Common myeloid progenitor, CD34-positive (primary cell): ENCODE measurements at regions not wholly inside any gene's neighbourhood (a gene's known extent, or its start where the extent isn't known, plus 50 kb on each side); places are given as distances from the start of the nearest gene placed in this dataset.

Source experiments
- CTCF ChIA-PET: fragments of 350-600 bp; sonication (Branson Sonifier 250); formaldehyde crosslinking; loops from one replicate; lab custom pipeline; 2021; ENCODE audit warnings: antibody characterized with exemption; lab: Charles Lee
- POLR2A ChIA-PET: fragments of 350-600 bp; sonication (Branson Sonifier 250); formaldehyde crosslinking; loops from one replicate; lab custom pipeline; 2021; ENCODE audit warnings: antibody characterized with exemption; lab: Charles Lee
- DNase-seq, 3 donors: peaks; one replicate each; pipeline versions ENCODE4 v3.0.0 to v3.0.0-alpha.2; 2013
- H3K27ac ChIP-seq, 2 experiments: 1 replicate in 1 of 2; 2 replicates in 1 of 2; pipeline ENCODE4 v1.7.0; 2013; ENCODE audit warnings: inconsistent platforms in 2 of 2, low read length in 2 of 2, mild to moderate bottlenecking in 2 of 2, low read depth in 1 of 2, moderate library complexity in 1 of 2; ENCODE audit not compliant: severe bottlenecking in 2 of 2, insufficient read depth in 1 of 2, poor library complexity in 1 of 2
- H3K27me3 ChIP-seq, 5 experiments: replicated peaks in 2 of 5; 1 replicate in 3 of 5; 2 replicates in 2 of 5; pipeline versions ENCODE4 v1.6.1 to v1.7.0; 2013; ENCODE audit warnings: low read length in 4 of 5, mild to moderate bottlenecking in 2 of 5, moderate library complexity in 2 of 5, inconsistent platforms in 1 of 5; ENCODE audit not compliant: insufficient read depth in 5 of 5, control insufficient read depth in 4 of 5
- H3K36me3 ChIP-seq, 4 experiments: 1 replicate in 2 of 4; 2 replicates in 2 of 4; pipeline versions ENCODE4 v1.6.1 to v1.7.0; 2013; ENCODE audit warnings: low read length in 3 of 4, control low read depth in 1 of 4, mild to moderate bottlenecking in 1 of 4; ENCODE audit not compliant: control insufficient read depth in 4 of 4, insufficient read depth in 4 of 4
- H3K4me1 ChIP-seq, 4 experiments: 1 replicate in 3 of 4; 2 replicates in 1 of 4; pipeline versions ENCODE4 v1.6.1 to v1.7.1; 2013; ENCODE audit warnings: low read length in 3 of 4, mild to moderate bottlenecking in 3 of 4, control low read depth in 1 of 4, inconsistent platforms in 1 of 4, moderate library complexity in 1 of 4; ENCODE audit not compliant: control insufficient read depth in 4 of 4, insufficient read depth in 4 of 4; ENCODE audit errors: control extremely low read depth in 1 of 4
- H3K4me3 ChIP-seq, 7 experiments: 1 replicate in 4 of 7; 2 replicates in 3 of 7; pipeline versions ENCODE4 v1.5.1 to v1.7.0; 2013; ENCODE audit warnings: mild to moderate bottlenecking in 7 of 7, low read length in 6 of 7, moderate library complexity in 6 of 7, inconsistent platforms in 2 of 7, low read depth in 2 of 7, control low read depth in 1 of 7; ENCODE audit not compliant: insufficient read depth in 4 of 7, control insufficient read depth in 1 of 7; ENCODE audit errors: extremely low read depth in 1 of 7
- H3K9me3 ChIP-seq, 5 experiments: 1 replicate in 4 of 5; 2 replicates in 1 of 5; pipeline versions ENCODE4 v1.6.1 to v1.7.1; 2013; ENCODE audit warnings: low read length in 4 of 5, mild to moderate bottlenecking in 2 of 5, inconsistent platforms in 1 of 5, low read depth in 1 of 5, moderate library complexity in 1 of 5; ENCODE audit not compliant: control insufficient read depth in 4 of 5, insufficient read depth in 2 of 5; ENCODE audit errors: control extremely low read depth in 1 of 5
- WGBS: methylation state at CpG from one replicate; pipeline ENCODE4 v1.1.5; 2013; ENCODE audit not compliant: insufficient coverage; 5-methylcytosine and 5-hydroxymethylcytosine counted together

GRCh38 chr1:220955116-220955515 is 75.9 kb downstream of the HLX start:
- no peaks in the 10 kb centered on the region for H3K4me1 ChIP-seq
- ChIA-PET POLR2A (no interaction called here), CTCF (no interaction called here)
- no peak overlapping the region for H3K4me3 ChIP-seq
- H3K36me3 ChIP-seq = no peaks in the 10 kb centered on the region
- no peak overlapping the region for H3K27ac ChIP-seq
- WGBS = 100% methylated on average over 1 of the region's 4 CpGs
- H3K27me3 ChIP-seq = no peaks in the 10 kb centered on the region
- no peak for DNase-seq
- H3K9me3 ChIP-seq = peaks cover 0 to 8% (median 5%) of the 10 kb centered on the region in 5 experiments

- Histone ChIP-seq H3K4me1 (no peaks in the 10 kb centered on the region), H3K4me3 (no peak overlapping the region), H3K36me3 (no peaks in the 10 kb centered on the region), H3K27ac (no peak overlapping the region), H3K27me3 (no peaks in the 10 kb centered on the region), H3K9me3 (peaks cover 0 to 1% (median 0%) of the 10 kb centered on the region in 5 experiments)
- POLR2A ChIA-PET = no interaction called here
- no CpG with 5 or more reads among the region's 2 CpGs for WGBS
- CTCF ChIA-PET = interaction anchor here (1.3 to 1.4 kb wide), 2 partner anchors 9 to 10 kb away, joined by 3 read pairs; no protein-coding TSS in a partner anchor
- DNase-seq = no peak
Observed at GRCh38 chr1:220956501-220957232, 77.4 kb downstream of the HLX start.

- ChIA-PET POLR2A (no interaction called here), CTCF (interaction anchor here (1.4 kb wide), 1 partner anchor 10 kb away, joined by 3 read pairs; no protein-coding TSS in a partner anchor)
- Histone ChIP-seq H3K27ac (no peak overlapping the region), H3K27me3 (no peaks in the 10 kb centered on the region), H3K36me3 (no peaks in the 10 kb centered on the region), H3K9me3 (peaks cover 0 to 1% (median 0%) of the 10 kb centered on the region in 5 experiments), H3K4me3 (no peak overlapping the region), H3K4me1 (no peaks in the 10 kb centered on the region)
- DNase-seq = peak in 2 of 3 donors; percentile 20 to 30
- 80% methylated on average over 1 of the region's 3 CpGs for WGBS
Observed at GRCh38 chr1:220957233-220957605, 78.0 kb downstream of the HLX start.

GRCh38 chr1:220958234-220958633 is 79.0 kb downstream of the HLX start:
- CTCF ChIA-PET = no interaction called here
- no peak overlapping the region for H3K27ac ChIP-seq
- POLR2A ChIA-PET = no interaction called here

GRCh38 chr1:220962031-220962751 is 82.9 kb downstream of the HLX start:
- Histone ChIP-seq H3K36me3 (no peaks in the 10 kb centered on the region), H3K27me3 (no peaks in the 10 kb centered on the region), H3K4me1 (no peaks in the 10 kb centered on the region), H3K27ac (no peak overlapping the region), H3K9me3 (peaks cover 0 to 2% (median 0%) of the 10 kb centered on the region in 5 experiments), H3K4me3 (no peak overlapping the region)
- ChIA-PET POLR2A (no interaction called here), CTCF (interaction anchor here (1.0 kb wide), 2 partner anchors 8 to 205 kb away, joined by 3 read pairs; no protein-coding TSS in a partner anchor)
- DNase-seq = no peak
- WGBS = 100% methylated on average over 1 of the region's 1 CpG

More at GRCh38 chr1:220958234-220958633, 79.0 kb downstream of the HLX start:
- Histone ChIP-seq H3K36me3 (no peaks in the 10 kb centered on the region), H3K4me3 (no peak overlapping the region), H3K9me3 (peaks cover 0 to 1% (median 0%) of the 10 kb centered on the region in 5 experiments), H3K4me1 (no peaks in the 10 kb centered on the region), H3K27me3 (no peaks in the 10 kb centered on the region)
- no CpG with 5 or more reads among the region's 1 CpG for WGBS
- no peak for DNase-seq

GRCh38 chr1:220966041-220966440 is 86.8 kb downstream of the HLX start:
- H3K36me3 ChIP-seq = no peaks in the 10 kb centered on the region
- H3K27ac ChIP-seq = no peak overlapping the region
- no peak overlapping the region for H3K4me3 ChIP-seq
- POLR2A ChIA-PET = no interaction called here
- H3K27me3 ChIP-seq = no peaks in the 10 kb centered on the region
- DNase-seq = no peak
- WGBS = 80% methylated on average over 1 of the region's 3 CpGs
- CTCF ChIA-PET = interaction anchor here (1.1 kb wide), 1 partner anchor 10 kb away, joined by 3 read pairs; no protein-coding TSS in a partner anchor
- H3K9me3 ChIP-seq = peaks cover 0 to 2% (median 0%) of the 10 kb centered on the region in 5 experiments
- H3K4me1 ChIP-seq = peaks cover 0 to 5% (median 0%) of the 10 kb centered on the region in 4 experiments

GRCh38 chr1:220966473-220966872 is 87.2 kb downstream of the HLX start:
- no peak overlapping the region for H3K27ac ChIP-seq
- ChIA-PET POLR2A (no interaction called here), CTCF (interaction anchor here (1.1 kb wide), 1 partner anchor 10 kb away, joined by 3 read pairs; no protein-coding TSS in a partner anchor)
- peaks cover 0 to 5% (median 0%) of the 10 kb centered on the region in 4 experiments for H3K4me1 ChIP-seq
- no peaks in the 10 kb centered on the region for H3K36me3 ChIP-seq
- H3K9me3 ChIP-seq = peaks cover 0 to 2% (median 0%) of the 10 kb centered on the region in 5 experiments
- H3K4me3 ChIP-seq = no peak overlapping the region
- no peaks in the 10 kb centered on the region for H3K27me3 ChIP-seq
- DNase-seq = no peak
